ENCODE measurements at regions not wholly inside any gene's neighbourhood (a gene's known extent, or its start where the extent isn't known, plus 50 kb on each side); places are given as distances from the start of the nearest gene placed in this dataset.
"Not testable (repeated sequence)": the region's sequence is repeated elsewhere in the genome, so short reads cannot be mapped to it uniquely, and the experiment has no call there.

GRCh38 chr4:20085156-20085555 is 166.5 kb upstream of the SLIT2 start:
- H3K4me3 ChIP-seq (ENCODE audit: low read length), result no peak overlapping the region
- H3K9me3 ChIP-seq (ENCODE audit: insufficient read depth, low read depth, low read length), result no peaks in the 10 kb centered on the region
- H3K27me3 ChIP-seq (ENCODE audit: insufficient read depth, low read length), result no peaks in the 10 kb centered on the region
- no peaks in the 10 kb centered on the region for H3K36me3 ChIP-seq (ENCODE audit: insufficient read depth, low read depth, low read length)
- H3K9ac ChIP-seq (ENCODE audit: low read depth, low read length), result no peak overlapping the region
- H3K4me1 ChIP-seq (ENCODE audit: insufficient read depth, low read length), result no peaks in the 10 kb centered on the region
- H3K27ac ChIP-seq (ENCODE audit: low read length), result no peak overlapping the region

DNA sequence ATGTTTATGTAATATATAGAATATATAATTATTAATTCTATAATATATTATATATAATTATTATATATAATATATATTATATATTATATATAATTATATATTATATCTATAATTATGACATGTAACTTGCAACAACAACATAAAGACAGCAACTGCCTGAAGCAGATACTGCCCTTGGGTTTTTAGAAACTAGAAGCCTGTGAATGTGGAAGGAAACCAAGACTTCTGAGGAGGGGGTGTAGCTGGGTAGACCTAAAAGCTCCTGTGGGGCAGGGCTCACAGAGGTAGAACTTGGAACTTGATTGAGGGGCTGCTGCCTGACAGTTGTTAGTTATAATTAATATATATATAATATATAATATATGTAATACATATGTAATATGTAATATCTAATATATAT is 167.2 kb upstream of the SLIT2 start:
- H3K27ac ChIP-seq (ENCODE audit: low read length), result no peak overlapping the region
- no peak overlapping the region for H3K9ac ChIP-seq (ENCODE audit: low read depth, low read length)
- no peaks in the 10 kb centered on the region for H3K9me3 ChIP-seq (ENCODE audit: insufficient read depth, low read depth, low read length)
- no peaks in the 10 kb centered on the region for H3K27me3 ChIP-seq (ENCODE audit: insufficient read depth, low read length)
- no peak overlapping the region for H3K4me3 ChIP-seq (ENCODE audit: low read length)
- H3K4me1 ChIP-seq (ENCODE audit: insufficient read depth, low read length), result no peaks in the 10 kb centered on the region
- H3K36me3 ChIP-seq (ENCODE audit: insufficient read depth, low read depth, low read length), result no peaks in the 10 kb centered on the region

- Histone ChIP-seq H3K9me3 (ENCODE audit: insufficient read depth, low read depth, low read length) (no peaks in the 10 kb centered on the region), H3K4me3 (ENCODE audit: low read length) (no peak overlapping the region), H3K27me3 (ENCODE audit: insufficient read depth, low read length) (no peaks in the 10 kb centered on the region), H3K4me1 (ENCODE audit: insufficient read depth, low read length) (no peaks in the 10 kb centered on the region), H3K27ac (ENCODE audit: low read length) (no peak overlapping the region), H3K9ac (ENCODE audit: low read depth, low read length) (no peak overlapping the region), H3K36me3 (ENCODE audit: insufficient read depth, low read depth, low read length) (no peaks in the 10 kb centered on the region)
Observed at GRCh38 chr4:20078644-20079043, 173.1 kb upstream of the SLIT2 start.

DNA sequence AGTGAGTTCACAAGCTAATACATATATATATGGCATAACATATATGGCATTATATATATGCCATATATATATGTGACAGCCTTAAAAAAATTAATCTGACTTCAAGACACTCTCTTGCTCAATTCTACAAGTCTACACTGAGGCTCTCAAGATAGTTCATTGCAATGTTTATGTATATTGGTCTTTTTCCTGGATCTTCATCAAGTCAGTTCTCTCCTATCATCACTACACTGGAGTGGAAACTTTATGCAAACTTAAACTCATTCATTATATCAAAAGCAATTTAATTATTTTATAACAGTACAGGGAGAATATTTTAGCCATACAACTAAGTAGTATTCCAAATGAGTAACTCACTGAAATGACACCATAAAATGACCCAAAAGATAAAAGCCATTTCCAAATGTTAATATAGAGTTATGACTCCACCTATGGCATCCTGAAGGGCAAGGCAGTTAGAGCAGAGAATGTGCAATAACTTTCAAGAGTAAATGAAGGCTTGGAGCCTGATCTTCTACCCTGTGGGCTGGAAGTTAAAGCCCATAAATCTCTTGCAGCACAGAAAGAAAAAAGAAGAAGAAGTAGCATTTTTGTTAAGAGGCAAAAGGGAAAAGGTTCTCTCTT is 176.3 kb upstream of the SLIT2 start:
- Histone ChIP-seq H3K36me3 (ENCODE audit: insufficient read depth, low read depth, low read length) (no peaks in the 10 kb centered on the region), H3K4me3 (ENCODE audit: low read length) (no peak overlapping the region), H3K27me3 (ENCODE audit: insufficient read depth, low read length) (no peaks in the 10 kb centered on the region), H3K9ac (ENCODE audit: low read depth, low read length) (no peak overlapping the region), H3K27ac (ENCODE audit: low read length) (no peak overlapping the region), H3K4me1 (ENCODE audit: insufficient read depth, low read length) (no peaks in the 10 kb centered on the region), H3K9me3 (ENCODE audit: insufficient read depth, low read depth, low read length) (no peaks in the 10 kb centered on the region)

DNA sequence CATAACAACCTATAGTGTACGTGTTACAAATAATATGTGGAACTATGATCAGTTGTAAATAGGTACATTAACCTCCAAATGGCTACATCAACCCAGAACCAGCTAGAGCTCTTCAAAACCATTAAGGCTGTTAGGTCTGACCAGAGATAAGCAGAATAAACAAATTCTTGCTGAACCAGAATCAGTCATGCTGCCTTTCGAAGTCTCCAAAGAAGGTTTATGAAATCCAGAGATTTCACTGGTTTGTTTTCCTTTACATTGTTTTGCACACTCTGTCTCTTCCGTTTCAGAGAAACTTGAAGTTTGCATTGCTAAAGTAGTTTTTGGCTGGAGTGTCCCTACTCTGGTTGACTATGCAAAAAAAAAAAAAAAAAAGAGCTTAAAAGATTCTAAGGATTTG is 177.3 kb upstream of the SLIT2 start:
- no peak overlapping the region for H3K27ac ChIP-seq (ENCODE audit: low read length)
- no peak overlapping the region for H3K4me3 ChIP-seq (ENCODE audit: low read length)
- H3K27me3 ChIP-seq (ENCODE audit: insufficient read depth, low read length), result no peaks in the 10 kb centered on the region
- no peaks in the 10 kb centered on the region for H3K9me3 ChIP-seq (ENCODE audit: insufficient read depth, low read depth, low read length)
- no peaks in the 10 kb centered on the region for H3K4me1 ChIP-seq (ENCODE audit: insufficient read depth, low read length)
- no peaks in the 10 kb centered on the region for H3K36me3 ChIP-seq (ENCODE audit: insufficient read depth, low read depth, low read length)
- no peak overlapping the region for H3K9ac ChIP-seq (ENCODE audit: low read depth, low read length)

GRCh38 chr4:20065952-20066351 is 185.8 kb upstream of the SLIT2 start:
- H3K9me3 ChIP-seq (ENCODE audit: insufficient read depth, low read depth, low read length), result no peaks in the 10 kb centered on the region
- no peaks in the 10 kb centered on the region for H3K4me1 ChIP-seq (ENCODE audit: insufficient read depth, low read length)
- no peak overlapping the region for H3K27ac ChIP-seq (ENCODE audit: low read length)

DNA sequence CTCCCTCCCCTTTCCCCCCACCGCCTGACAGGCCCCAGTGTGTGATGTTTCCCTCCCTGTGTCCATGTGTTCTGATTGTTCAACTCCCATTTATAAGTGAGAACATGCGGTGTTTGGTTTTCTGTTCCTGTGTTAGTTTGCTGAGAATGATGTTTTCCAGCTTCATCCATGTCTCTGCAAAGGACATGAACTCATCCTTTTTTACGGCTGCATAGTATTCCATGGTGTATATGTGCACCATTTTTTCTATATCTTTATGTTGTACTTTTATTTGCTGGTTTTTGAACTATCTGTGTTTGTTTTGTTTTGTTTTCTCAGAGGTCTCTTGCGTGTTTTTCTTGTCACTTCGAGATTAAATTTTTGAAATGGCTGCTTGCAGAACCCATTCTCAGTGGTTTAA is 188.8 kb upstream of the SLIT2 start:
- not testable (repeated sequence) for H3K4me1 ChIP-seq (ENCODE audit: insufficient read depth, low read length); H3K9ac ChIP-seq (ENCODE audit: low read depth, low read length); H3K27me3 ChIP-seq (ENCODE audit: insufficient read depth, low read length); H3K4me3 ChIP-seq (ENCODE audit: low read length); H3K27ac ChIP-seq (ENCODE audit: low read length); H3K36me3 ChIP-seq (ENCODE audit: insufficient read depth, low read depth, low read length); H3K9me3 ChIP-seq (ENCODE audit: insufficient read depth, low read depth, low read length)

More at GRCh38 chr4:20065952-20066351, 185.8 kb upstream of the SLIT2 start:
- Histone ChIP-seq H3K27me3 (ENCODE audit: insufficient read depth, low read length) (no peaks in the 10 kb centered on the region), H3K36me3 (ENCODE audit: insufficient read depth, low read depth, low read length) (no peaks in the 10 kb centered on the region), H3K4me3 (ENCODE audit: low read length) (no peak overlapping the region), H3K9ac (ENCODE audit: low read depth, low read length) (no peak overlapping the region)

GRCh38 chr4:20062054-20062453 is 189.7 kb upstream of the SLIT2 start:
- no peaks in the 10 kb centered on the region for H3K27me3 ChIP-seq (ENCODE audit: insufficient read depth, low read length)
- H3K27ac ChIP-seq (ENCODE audit: low read length), result no peak overlapping the region
- no peak overlapping the region for H3K4me3 ChIP-seq (ENCODE audit: low read length)
- H3K9ac ChIP-seq (ENCODE audit: low read depth, low read length), result no peak overlapping the region
- H3K4me1 ChIP-seq (ENCODE audit: insufficient read depth, low read length), result no peaks in the 10 kb centered on the region
- H3K9me3 ChIP-seq (ENCODE audit: insufficient read depth, low read depth, low read length), result no peaks in the 10 kb centered on the region
- H3K36me3 ChIP-seq (ENCODE audit: insufficient read depth, low read depth, low read length), result no peaks in the 10 kb centered on the region

- Histone ChIP-seq H3K27ac (ENCODE audit: low read length) (no peak overlapping the region), H3K9me3 (ENCODE audit: insufficient read depth, low read depth, low read length) (no peaks in the 10 kb centered on the region), H3K4me1 (ENCODE audit: insufficient read depth, low read length) (no peaks in the 10 kb centered on the region), H3K27me3 (ENCODE audit: insufficient read depth, low read length) (no peaks in the 10 kb centered on the region), H3K36me3 (ENCODE audit: insufficient read depth, low read depth, low read length) (no peaks in the 10 kb centered on the region), H3K4me3 (ENCODE audit: low read length) (no peak overlapping the region), H3K9ac (ENCODE audit: low read depth, low read length) (no peak overlapping the region)
Observed at GRCh38 chr4:20050768-20051167, 200.9 kb upstream of the SLIT2 start.

GRCh38 chr4:20049889-20050288 is 201.8 kb upstream of the SLIT2 start:
- Histone ChIP-seq H3K4me1 (ENCODE audit: insufficient read depth, low read length) (no peaks in the 10 kb centered on the region), H3K9ac (ENCODE audit: low read depth, low read length) (no peak overlapping the region), H3K27me3 (ENCODE audit: insufficient read depth, low read length) (no peaks in the 10 kb centered on the region), H3K36me3 (ENCODE audit: insufficient read depth, low read depth, low read length) (no peaks in the 10 kb centered on the region), H3K4me3 (ENCODE audit: low read length) (no peak overlapping the region), H3K27ac (ENCODE audit: low read length) (no peak overlapping the region), H3K9me3 (ENCODE audit: insufficient read depth, low read depth, low read length) (no peaks in the 10 kb centered on the region)

- H3K27ac ChIP-seq (ENCODE audit: low read length), result no peak overlapping the region
- H3K4me1 ChIP-seq (ENCODE audit: insufficient read depth, low read length), result peaks cover 8% of the 10 kb centered on the region; the same call in 1 of the 2 replicates
- H3K9ac ChIP-seq (ENCODE audit: low read depth, low read length), result no peak overlapping the region
- H3K9me3 ChIP-seq (ENCODE audit: insufficient read depth, low read depth, low read length), result no peaks in the 10 kb centered on the region
- no peak overlapping the region for H3K4me3 ChIP-seq (ENCODE audit: low read length)
- H3K36me3 ChIP-seq (ENCODE audit: insufficient read depth, low read depth, low read length), result no peaks in the 10 kb centered on the region
- H3K27me3 ChIP-seq (ENCODE audit: insufficient read depth, low read length), result no peaks in the 10 kb centered on the region
Observed at GRCh38 chr4:20046931-20047677, 204.6 kb upstream of the SLIT2 start.

- H3K9me3 ChIP-seq (ENCODE audit: insufficient read depth, low read depth, low read length), result no peaks in the 10 kb centered on the region
- no peak overlapping the region for H3K4me3 ChIP-seq (ENCODE audit: low read length)
- no peak overlapping the region for H3K9ac ChIP-seq (ENCODE audit: low read depth, low read length)
- H3K27me3 ChIP-seq (ENCODE audit: insufficient read depth, low read length), result no peaks in the 10 kb centered on the region
- no peaks in the 10 kb centered on the region for H3K36me3 ChIP-seq (ENCODE audit: insufficient read depth, low read depth, low read length)
- peaks cover 8% of the 10 kb centered on the region; the same call in 1 of the 2 replicates for H3K4me1 ChIP-seq (ENCODE audit: insufficient read depth, low read length)
- H3K27ac ChIP-seq (ENCODE audit: low read length), result no peak overlapping the region
Observed at GRCh38 chr4:20046179-20046578, 205.5 kb upstream of the SLIT2 start.
